NB4 (cell line): ENCODE measurements at regions not wholly inside any gene's neighbourhood (a gene's known extent, or its start where the extent isn't known, plus 50 kb on each side); places are given as distances from the start of the nearest gene placed in this dataset.

Source experiments
- MYC ChIP-seq: IDR thresholded peaks from 2 replicates; pipeline ENCODE4 v1.6.1; 2011; ENCODE audit warnings: low read depth, low read length
- POLR2A ChIP-seq: IDR thresholded peaks from 2 replicates; pipeline ENCODE4 v1.6.1; 2011; ENCODE audit warnings: mild to moderate bottlenecking; ENCODE audit not compliant: insufficient read length; ENCODE audit errors: extremely low read depth
- TF ChIP-seq, protein P1 (sequence below): IDR thresholded peaks from one replicate; pipeline ENCODE4 v1.5.1; 2012; ENCODE audit warnings: low read depth, low read length

- TF ChIP-seq, protein P1, sequence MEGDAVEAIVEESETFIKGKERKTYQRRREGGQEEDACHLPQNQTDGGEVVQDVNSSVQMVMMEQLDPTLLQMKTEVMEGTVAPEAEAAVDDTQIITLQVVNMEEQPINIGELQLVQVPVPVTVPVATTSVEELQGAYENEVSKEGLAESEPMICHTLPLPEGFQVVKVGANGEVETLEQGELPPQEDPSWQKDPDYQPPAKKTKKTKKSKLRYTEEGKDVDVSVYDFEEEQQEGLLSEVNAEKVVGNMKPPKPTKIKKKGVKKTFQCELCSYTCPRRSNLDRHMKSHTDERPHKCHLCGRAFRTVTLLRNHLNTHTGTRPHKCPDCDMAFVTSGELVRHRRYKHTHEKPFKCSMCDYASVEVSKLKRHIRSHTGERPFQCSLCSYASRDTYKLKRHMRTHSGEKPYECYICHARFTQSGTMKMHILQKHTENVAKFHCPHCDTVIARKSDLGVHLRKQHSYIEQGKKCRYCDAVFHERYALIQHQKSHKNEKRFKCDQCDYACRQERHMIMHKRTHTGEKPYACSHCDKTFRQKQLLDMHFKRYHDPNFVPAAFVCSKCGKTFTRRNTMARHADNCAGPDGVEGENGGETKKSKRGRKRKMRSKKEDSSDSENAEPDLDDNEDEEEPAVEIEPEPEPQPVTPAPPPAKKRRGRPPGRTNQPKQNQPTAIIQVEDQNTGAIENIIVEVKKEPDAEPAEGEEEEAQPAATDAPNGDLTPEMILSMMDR, result no peak
- TF ChIP-seq POLR2A (no peak), MYC (no peak)
Observed at GRCh38 chr1:72433591-72433990, 151.3 kb upstream of the NEGR1 start.
